Loucy (cell line): ENCODE measurements at regions not wholly inside any gene's neighbourhood (a gene's known extent, or its start where the extent isn't known, plus 50 kb on each side); places are given as distances from the start of the nearest gene placed in this dataset.
"Not testable (repeated sequence)": the region's sequence is repeated elsewhere in the genome, so short reads cannot be mapped to it uniquely, and the experiment has no call there.

Source experiments
- H2AFZ ChIP-seq: fragments of 200-600 bp; sonication (generic); 2 replicates; pipeline ENCODE4 v1.6.0; 2016; ENCODE audit warnings: antibody characterized with exemption, mild to moderate bottlenecking, low read length, moderate library complexity
- H3F3A ChIP-seq: fragments of 200-600 bp; 2 replicates; pipeline ENCODE4 v1.6.0; 2016; ENCODE audit warnings: antibody characterized with exemption, low read depth, mild to moderate bottlenecking
- H3K27me3 ChIP-seq: fragments of 200-600 bp; sonication (generic); 2 replicates; pipeline ENCODE4 v1.6.1; 2014; ENCODE audit warnings: low read length, mild to moderate bottlenecking; ENCODE audit not compliant: insufficient read depth, poor library complexity, severe bottlenecking
- H3K36me3 ChIP-seq: fragments of 200-600 bp; sonication (generic); 2 replicates; pipeline ENCODE4 v1.6.1; 2016; ENCODE audit warnings: low read length; ENCODE audit not compliant: insufficient read depth
- H3K4me1 ChIP-seq: fragments of 200-600 bp; sonication (generic); 2 replicates; pipeline ENCODE4 v1.5.1; 2014; ENCODE audit warnings: low read length, mild to moderate bottlenecking; ENCODE audit not compliant: insufficient read depth, poor library complexity, severe bottlenecking
- H3K4me2 ChIP-seq: fragments of 200-600 bp; sonication (generic); 2 replicates; pipeline ENCODE4 v1.6.0; 2014; ENCODE audit warnings: antibody characterized with exemption, low read length, low read depth, mild to moderate bottlenecking; ENCODE audit not compliant: poor library complexity, severe bottlenecking
- H3K4me3 ChIP-seq: fragments of 200-600 bp; sonication (generic); 2 replicates; pipeline ENCODE4 v1.5.1; 2014; ENCODE audit warnings: low read length, mild to moderate bottlenecking, mixed read lengths; ENCODE audit not compliant: poor library complexity, severe bottlenecking
- H3K79me2 ChIP-seq: fragments of 200-600 bp; sonication (generic); 2 replicates; pipeline ENCODE4 v1.6.1; 2014; ENCODE audit warnings: low read length; ENCODE audit not compliant: insufficient read depth
- H3K9ac ChIP-seq: fragments of 200-600 bp; sonication (generic); 2 replicates; pipeline ENCODE4 v1.6.0; 2014; ENCODE audit warnings: mild to moderate bottlenecking, low read depth, low read length, moderate library complexity; ENCODE audit not compliant: poor library complexity, severe bottlenecking
- H3K9me2 ChIP-seq: fragments of 200-600 bp; sonication (generic); replicated peaks from 2 replicates; pipeline ENCODE4 v1.6.1; 2016; ENCODE audit warnings: low read depth, low read length, mixed read lengths
- H3K9me3 ChIP-seq: fragments of 200-600 bp; sonication (generic); 2 replicates; pipeline ENCODE4 v1.6.1; 2014; ENCODE audit warnings: mild to moderate bottlenecking, antibody characterized with exemption, low read length, low read depth; ENCODE audit not compliant: insufficient read depth
- H4K20me1 ChIP-seq: fragments of 200-600 bp; sonication (generic); 2 replicates; pipeline ENCODE4 v1.6.0; 2014; ENCODE audit warnings: antibody characterized with exemption, low read length, mild to moderate bottlenecking; ENCODE audit not compliant: insufficient read depth, poor library complexity, severe bottlenecking
- EZH2phosphoT487 ChIP-seq: fragments of 200-600 bp; IDR thresholded peaks from 2 replicates; pipeline ENCODE4 v1.6.1; 2018; ENCODE audit warnings: antibody characterized with exemption, mild to moderate bottlenecking, moderate library complexity, borderline replicate concordance
- TF ChIP-seq, protein P1 (sequence below): fragments of 200-600 bp; sonication (generic); conservative IDR thresholded peaks from 2 replicates; pipeline ENCODE4 v1.5.1; 2014; ENCODE audit warnings: mild to moderate bottlenecking, antibody characterized with exemption, low read length

DNA sequence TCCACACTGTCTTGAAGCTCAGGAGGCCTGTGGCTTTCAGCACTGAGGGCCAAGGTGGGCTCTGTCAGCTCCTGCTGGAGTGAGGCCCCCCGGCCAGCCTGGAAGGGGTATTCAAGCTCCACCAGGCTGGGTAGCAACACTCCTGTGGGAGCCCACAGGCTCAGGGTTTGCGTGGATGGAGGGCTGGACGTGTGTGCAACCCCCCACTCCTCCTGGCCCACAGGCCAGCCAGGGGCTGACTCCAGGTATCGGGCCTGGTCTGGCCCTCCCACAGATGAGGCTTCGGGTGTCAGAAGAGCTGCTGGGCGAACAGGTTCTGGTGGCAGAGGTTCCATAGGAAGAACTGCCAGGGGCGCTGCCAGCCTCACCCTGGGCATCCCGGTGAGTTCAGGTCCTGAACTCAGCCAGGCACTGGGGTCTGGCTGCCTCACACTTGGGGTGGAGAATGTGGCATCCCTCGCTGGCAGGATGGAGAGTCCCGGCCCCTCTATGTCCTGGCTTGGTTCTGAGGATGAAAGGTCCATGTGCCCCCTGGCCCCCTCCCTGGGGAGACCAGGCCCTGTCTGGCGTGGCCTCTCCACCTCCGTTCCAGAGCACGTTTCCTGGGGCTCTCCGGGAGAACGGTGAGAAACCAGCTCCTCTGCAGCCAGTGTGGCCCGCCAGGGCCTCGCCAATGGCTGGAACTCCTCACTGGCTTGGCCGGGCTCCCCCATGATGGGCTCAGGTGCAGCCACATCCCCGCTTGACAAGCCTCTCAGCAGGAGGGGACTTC lies 64.6 kb upstream of the TARDBP start:
- Histone ChIP-seq H3K27me3 (no peaks in the 10 kb centered on the region), H3F3A (no peaks in the 10 kb centered on the region), H3K4me1 (no peaks in the 10 kb centered on the region), H3K79me2 (no peaks in the 10 kb centered on the region), H3K9ac (no peak overlapping the region), H4K20me1 (no peaks in the 10 kb centered on the region), H3K9me3 (no peaks in the 10 kb centered on the region), H3K36me3 (no peaks in the 10 kb centered on the region), H2AFZ (no peak overlapping the region), H3K4me2 (no peak overlapping the region), H3K4me3 (no peak overlapping the region), H3K9me2 (no peaks in the 10 kb centered on the region)
- no peak for TF ChIP-seq EZH2phosphoT487
- TF ChIP-seq, protein P1, sequence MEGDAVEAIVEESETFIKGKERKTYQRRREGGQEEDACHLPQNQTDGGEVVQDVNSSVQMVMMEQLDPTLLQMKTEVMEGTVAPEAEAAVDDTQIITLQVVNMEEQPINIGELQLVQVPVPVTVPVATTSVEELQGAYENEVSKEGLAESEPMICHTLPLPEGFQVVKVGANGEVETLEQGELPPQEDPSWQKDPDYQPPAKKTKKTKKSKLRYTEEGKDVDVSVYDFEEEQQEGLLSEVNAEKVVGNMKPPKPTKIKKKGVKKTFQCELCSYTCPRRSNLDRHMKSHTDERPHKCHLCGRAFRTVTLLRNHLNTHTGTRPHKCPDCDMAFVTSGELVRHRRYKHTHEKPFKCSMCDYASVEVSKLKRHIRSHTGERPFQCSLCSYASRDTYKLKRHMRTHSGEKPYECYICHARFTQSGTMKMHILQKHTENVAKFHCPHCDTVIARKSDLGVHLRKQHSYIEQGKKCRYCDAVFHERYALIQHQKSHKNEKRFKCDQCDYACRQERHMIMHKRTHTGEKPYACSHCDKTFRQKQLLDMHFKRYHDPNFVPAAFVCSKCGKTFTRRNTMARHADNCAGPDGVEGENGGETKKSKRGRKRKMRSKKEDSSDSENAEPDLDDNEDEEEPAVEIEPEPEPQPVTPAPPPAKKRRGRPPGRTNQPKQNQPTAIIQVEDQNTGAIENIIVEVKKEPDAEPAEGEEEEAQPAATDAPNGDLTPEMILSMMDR = no peak

DNA sequence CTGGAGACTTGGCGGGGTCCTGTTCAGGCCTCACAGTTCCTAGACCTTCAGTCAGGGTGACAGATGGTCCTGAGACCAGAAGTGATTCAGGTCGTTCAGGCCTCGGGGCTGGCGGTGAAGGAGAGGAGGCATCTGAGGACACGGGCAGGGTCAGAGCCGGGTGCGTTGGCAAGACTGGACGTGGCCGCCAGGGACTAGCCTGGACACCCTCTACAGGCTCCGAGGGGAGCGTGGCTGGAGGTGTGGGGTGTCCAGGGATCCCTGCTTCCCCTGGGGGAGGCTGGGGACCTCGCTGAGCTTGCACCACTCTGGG lies 64.0 kb upstream of the TARDBP start:
- Histone ChIP-seq H3K9me2 (no peaks in the 10 kb centered on the region), H3K36me3 (no peaks in the 10 kb centered on the region), H3K4me2 (no peak overlapping the region), H3K27me3 (no peaks in the 10 kb centered on the region), H2AFZ (no peak overlapping the region), H3K9me3 (no peaks in the 10 kb centered on the region), H3K4me1 (no peaks in the 10 kb centered on the region), H4K20me1 (no peaks in the 10 kb centered on the region), H3K4me3 (no peak overlapping the region), H3F3A (no peaks in the 10 kb centered on the region), H3K79me2 (no peaks in the 10 kb centered on the region), H3K9ac (no peak overlapping the region)
- TF ChIP-seq, protein P1 = no peak
- no peak for TF ChIP-seq EZH2phosphoT487

DNA sequence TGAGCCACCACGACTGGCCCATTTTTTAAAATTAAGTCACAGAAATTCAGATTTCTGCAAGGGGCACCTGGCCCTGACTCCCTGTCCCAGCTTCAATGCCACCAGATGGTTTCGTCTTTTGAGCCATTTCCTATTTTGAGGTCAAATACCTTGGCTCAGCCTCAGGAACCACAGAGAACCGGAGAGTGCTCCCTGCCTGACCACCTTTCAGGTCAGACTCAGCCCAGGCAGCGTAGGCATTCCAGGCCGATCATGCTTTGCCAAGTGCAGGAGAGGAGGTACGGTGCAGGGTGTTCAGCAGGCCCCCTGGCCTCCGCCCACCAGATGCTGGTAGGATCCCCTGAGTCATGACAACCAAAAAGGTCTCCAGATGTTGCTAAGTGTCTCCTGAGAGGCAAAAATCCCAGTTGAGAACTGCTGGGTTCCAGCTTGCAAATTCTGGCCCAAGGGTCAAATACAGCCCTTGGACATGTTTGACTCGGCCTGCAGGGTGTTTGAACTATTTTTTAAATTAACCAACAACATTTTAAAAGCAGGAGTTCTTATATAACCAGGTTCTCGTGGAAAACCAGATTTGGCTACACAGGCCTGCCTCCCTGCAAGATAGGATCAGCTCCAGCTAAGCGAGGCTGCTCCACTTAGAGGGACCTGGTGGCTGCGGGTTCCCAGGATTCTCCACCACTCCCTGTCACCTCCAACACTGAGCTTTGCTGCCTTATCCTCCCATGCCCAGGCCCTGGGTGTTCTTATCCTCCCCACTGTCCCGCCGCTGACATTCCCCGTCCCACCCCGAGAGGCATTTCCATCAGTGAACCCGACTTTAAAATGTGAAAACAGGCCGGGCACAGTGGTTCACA lies 61.9 kb upstream of the TARDBP start:
- no peak overlapping the region for H2AFZ ChIP-seq
- H4K20me1 ChIP-seq = no peaks in the 10 kb centered on the region
- no peaks in the 10 kb centered on the region for H3K79me2 ChIP-seq
- no peaks in the 10 kb centered on the region for H3F3A ChIP-seq
- no peaks in the 10 kb centered on the region for H3K36me3 ChIP-seq
- no peak overlapping the region for H3K4me3 ChIP-seq
- H3K9ac ChIP-seq = no peak overlapping the region
- no peaks in the 10 kb centered on the region for H3K9me2 ChIP-seq
- H3K4me1 ChIP-seq = no peaks in the 10 kb centered on the region
- H3K4me2 ChIP-seq = no peak overlapping the region
- H3K9me3 ChIP-seq = no peaks in the 10 kb centered on the region
- TF ChIP-seq, protein P1 = no peak
- TF ChIP-seq EZH2phosphoT487 = no peak
- H3K27me3 ChIP-seq = no peaks in the 10 kb centered on the region

DNA sequence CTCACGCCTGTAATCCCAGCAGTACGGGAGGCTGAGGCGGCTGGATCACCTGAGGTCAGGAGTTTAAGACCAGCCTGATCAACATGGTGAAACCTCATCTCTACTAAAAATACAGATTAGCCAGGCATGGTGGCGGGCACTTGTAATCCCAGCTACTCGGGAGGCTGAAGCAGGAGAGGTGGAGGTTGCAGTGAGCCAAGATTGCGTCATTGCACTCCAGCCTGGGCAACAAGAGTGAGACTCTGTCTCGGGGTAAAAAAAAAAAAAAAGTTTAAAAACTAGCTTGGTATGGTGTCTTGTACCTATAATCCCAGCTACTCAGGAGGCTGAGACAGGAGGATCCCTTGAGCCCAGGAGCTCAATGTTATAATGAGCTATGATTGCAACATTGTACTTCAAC lies 61.2 kb upstream of the TARDBP start:
- H3K36me3 ChIP-seq, H3K9me3 ChIP-seq, H3K9me2 ChIP-seq, H3K4me2 ChIP-seq, H3K27me3 ChIP-seq, H2AFZ ChIP-seq, H3K4me3 ChIP-seq, H4K20me1 ChIP-seq, H3K9ac ChIP-seq, H3F3A ChIP-seq, H3K79me2 ChIP-seq, H3K4me1 ChIP-seq: not testable (repeated sequence)
